H9 (cell line): ENCODE measurements at regions not wholly inside any gene's neighbourhood (a gene's known extent, or its start where the extent isn't known, plus 50 kb on each side); places are given as distances from the start of the nearest gene placed in this dataset.

Source experiments
- DNase-seq: peaks from one replicate; pipeline ENCODE4 v3.0.0-alpha.2; 2017
- H2AFZ ChIP-seq: one replicate; pipeline ENCODE4 v1.6.1; 2013; ENCODE audit warnings: mild to moderate bottlenecking, low read length, control low read depth, moderate library complexity
- H2AK5ac ChIP-seq: 2 replicates; pipeline ENCODE4 v1.6.1; 2013; ENCODE audit warnings: low read length, control low read depth, mixed read lengths; ENCODE audit not compliant: insufficient read length
- H2BK120ac ChIP-seq: one replicate; pipeline ENCODE4 v1.6.1; 2013; ENCODE audit warnings: low read depth, mild to moderate bottlenecking, low read length, control low read depth, inconsistent platforms; ENCODE audit not compliant: poor library complexity, severe bottlenecking
- H2BK12ac ChIP-seq: 2 replicates; pipeline ENCODE4 v1.6.1; 2013; ENCODE audit warnings: low read length, control low read depth, mixed read lengths, low read depth; ENCODE audit not compliant: insufficient read length
- H2BK15ac ChIP-seq: 2 replicates; pipeline ENCODE4 v1.6.1; 2013; ENCODE audit warnings: low read depth, low read length, control low read depth
- H2BK20ac ChIP-seq: one replicate; pipeline ENCODE4 v1.6.1; 2013; ENCODE audit warnings: low read depth, mild to moderate bottlenecking, low read length, control low read depth, inconsistent platforms; ENCODE audit not compliant: poor library complexity, severe bottlenecking
- H2BK5ac ChIP-seq: 2 replicates; pipeline ENCODE4 v1.6.1; 2013; ENCODE audit warnings: low read length, control low read depth, mixed read lengths; ENCODE audit not compliant: insufficient read length
- H3K14ac ChIP-seq: 2 replicates; pipeline ENCODE4 v1.6.1; 2013; ENCODE audit warnings: low read length, control low read depth; ENCODE audit not compliant: insufficient read depth
- H3K18ac ChIP-seq: 2 replicates; pipeline ENCODE4 v1.6.1; 2013; ENCODE audit warnings: low read depth, mild to moderate bottlenecking, mixed read lengths, low read length, control low read depth; ENCODE audit not compliant: insufficient read length
- H3K23ac ChIP-seq: 2 replicates; pipeline ENCODE4 v1.6.1; 2013; ENCODE audit warnings: low read length, control low read depth, mixed read lengths, low read depth; ENCODE audit not compliant: insufficient read length
- H3K23me2 ChIP-seq: 2 replicates; pipeline ENCODE4 v1.6.1; 2013; ENCODE audit warnings: low read depth, mild to moderate bottlenecking, mixed read lengths, low read length, control low read depth; ENCODE audit not compliant: insufficient read length, poor library complexity, severe bottlenecking
- H3K27ac ChIP-seq: 2 replicates; pipeline ENCODE4 v1.5.1; 2013; ENCODE audit warnings: low read length, control low read depth, mixed read lengths, low read depth; ENCODE audit not compliant: insufficient read length
- H3K27me3 ChIP-seq: 2 replicates; pipeline ENCODE4 v1.6.1; 2013; ENCODE audit warnings: low read length, control low read depth, inconsistent platforms; ENCODE audit not compliant: insufficient read depth
- H3K4ac ChIP-seq: 2 replicates; pipeline ENCODE4 v1.6.1; 2013; ENCODE audit warnings: low read depth, mild to moderate bottlenecking, control low read depth, inconsistent platforms, low read length, moderate library complexity
- H3K4me1 ChIP-seq: 2 replicates; pipeline ENCODE4 v1.6.1; 2013; ENCODE audit warnings: low read length, control low read depth, inconsistent platforms; ENCODE audit not compliant: insufficient read depth
- H3K4me2 ChIP-seq: 2 replicates; pipeline ENCODE4 v1.6.1; 2013; ENCODE audit warnings: low read length, control low read depth, mixed read lengths; ENCODE audit not compliant: insufficient read length, insufficient read depth
- H3K56ac ChIP-seq: 2 replicates; pipeline ENCODE4 v1.6.1; 2013; ENCODE audit warnings: low read depth, mild to moderate bottlenecking, mixed read lengths, low read length, control low read depth; ENCODE audit not compliant: insufficient read length
- H3K79me1 ChIP-seq: 2 replicates; pipeline ENCODE4 v1.6.1; 2013; ENCODE audit warnings: low read depth, mild to moderate bottlenecking, moderate library complexity, low read length, control low read depth, inconsistent platforms; ENCODE audit not compliant: insufficient read depth, poor library complexity, severe bottlenecking
- H3K79me2 ChIP-seq: 2 replicates; pipeline ENCODE4 v1.6.1; 2013; ENCODE audit warnings: low read length, control low read depth, inconsistent platforms; ENCODE audit not compliant: insufficient read depth
- H3K9ac ChIP-seq: 2 replicates; pipeline ENCODE4 v1.6.1; 2013; ENCODE audit warnings: low read length, control low read depth, mixed read lengths; ENCODE audit not compliant: insufficient read length; ENCODE audit errors: extremely low read depth
- H3K9me3 ChIP-seq: one replicate; pipeline ENCODE4 v1.6.1; 2013; ENCODE audit warnings: low read depth, low read length, inconsistent platforms; ENCODE audit not compliant: control insufficient read depth
- H3T11ph ChIP-seq: one replicate; pipeline ENCODE4 v1.6.1; 2013; ENCODE audit warnings: mild to moderate bottlenecking, low read length, control low read depth, inconsistent platforms
- H4K20me1 ChIP-seq: one replicate; pipeline ENCODE4 v1.6.1; 2013; ENCODE audit not compliant: control insufficient read depth, insufficient read length, insufficient read depth
- H4K5ac ChIP-seq: 2 replicates; pipeline ENCODE4 v1.6.1; 2013; ENCODE audit warnings: low read depth, mild to moderate bottlenecking, mixed read lengths, low read length, control low read depth; ENCODE audit not compliant: insufficient read length
- H4K8ac ChIP-seq: replicated peaks from 2 replicates; pipeline ENCODE4 v1.6.1; 2013; ENCODE audit warnings: low read length, control low read depth, mixed read lengths, low read depth; ENCODE audit not compliant: insufficient read length
- H4K91ac ChIP-seq: 2 replicates; pipeline ENCODE4 v1.6.1; 2013; ENCODE audit warnings: low read depth, mild to moderate bottlenecking, moderate library complexity, mixed read lengths, low read length, control low read depth; ENCODE audit not compliant: insufficient read length
- H3K27ac Mint-ChIP-seq, 3 experiments: 2 replicates in 2 of 3; 3 replicates in 1 of 3; pipeline ENCODE4 v1.8.0; 2020 to 2021; ENCODE audit warnings: mixed read lengths in 3 of 3, mild to moderate bottlenecking in 1 of 3, moderate library complexity in 1 of 3
- H3K27me3 Mint-ChIP-seq: 2 replicates; pipeline ENCODE4 v1.8.0; 2021; ENCODE audit warnings: low read depth, mild to moderate bottlenecking, moderate library complexity, mixed read lengths
- H3K36me3 Mint-ChIP-seq, 3 experiments: 2 replicates in 2 of 3; 3 replicates in 1 of 3; pipeline ENCODE4 v1.8.0; 2020 to 2021; ENCODE audit warnings: low read depth in 3 of 3, mixed read lengths in 3 of 3; ENCODE audit not compliant: insufficient read depth in 1 of 3
- H3K4me1 Mint-ChIP-seq, 2 experiments: 2 replicates each; pipeline ENCODE4 v1.8.0; 2020; ENCODE audit warnings: mixed read lengths in 2 of 2
- H3K4me3 Mint-ChIP-seq, 2 experiments: 2 replicates in 1 of 2; 3 replicates in 1 of 2; pipeline ENCODE4 v1.8.0; 2020 to 2021; ENCODE audit warnings: mild to moderate bottlenecking in 2 of 2, mixed read lengths in 2 of 2, moderate library complexity in 1 of 2
- H3K9me3 Mint-ChIP-seq, 2 experiments: 2 replicates in 1 of 2; 3 replicates in 1 of 2; pipeline ENCODE4 v1.8.0; 2020; ENCODE audit warnings: mild to moderate bottlenecking in 2 of 2, mixed read lengths in 2 of 2, moderate library complexity in 1 of 2
- CTCF ChIP-seq: fragments of 200-600 bp; sonication (generic); conservative IDR thresholded peaks from 3 replicates; pipeline ENCODE4 v1.8.0; 2021; ENCODE audit warnings: antibody characterized with exemption, mild to moderate bottlenecking
- WGBS: extraction: QIAGEN DNeasy Blood & Tissue Kit; methylation state at CpG from one replicate; pipeline ENCODE4 v1.1.7; 2013; ENCODE audit warnings: missing lambda C conversion rate, low lambda C conversion rate, mixed read lengths; ENCODE audit not compliant: insufficient read length; ENCODE audit errors: extremely low coverage; 5-methylcytosine and 5-hydroxymethylcytosine counted together

GRCh38 chr17:73783382-73783766, 139.1 kb upstream of the SDK2 start:
- no peak overlapping the region for H4K5ac ChIP-seq
- no peak overlapping the region for H4K91ac ChIP-seq
- H3K4me3 Mint-ChIP-seq, result no peak overlapping the region
- H4K8ac ChIP-seq, result no peak overlapping the region
- peaks cover 23% of the 10 kb centered on the region for H3K27me3 Mint-ChIP-seq
- H3T11ph ChIP-seq, result no peak overlapping the region
- no peak for DNase-seq
- H3K4me2 ChIP-seq, result no peak overlapping the region
- peaks cover 37 to 54% of the 10 kb centered on the region in 2 experiments for H3K4me1 Mint-ChIP-seq
- peaks cover 6% of the 10 kb centered on the region in 2 experiments for H3K9me3 Mint-ChIP-seq
- no peak overlapping the region for H3K23ac ChIP-seq
- H4K20me1 ChIP-seq, result no peaks in the 10 kb centered on the region
- H2AK5ac ChIP-seq, result no peak overlapping the region
- H2BK15ac ChIP-seq, result no peak overlapping the region
- no peak overlapping the region for H3K18ac ChIP-seq
- H3K27ac ChIP-seq, result no peak overlapping the region
- no peaks in the 10 kb centered on the region for H3K27me3 ChIP-seq
- H3K4ac ChIP-seq, result no peak overlapping the region
- TF ChIP-seq CTCF, result no peak
- no CpG with 5 or more reads among the region's 6 CpGs for WGBS
- H3K79me1 ChIP-seq, result no peaks in the 10 kb centered on the region
- H2BK20ac ChIP-seq, result no peak overlapping the region
- H2BK12ac ChIP-seq, result no peak overlapping the region
- H2BK120ac ChIP-seq, result no peak overlapping the region
- no peak overlapping the region for H3K27ac Mint-ChIP-seq
- H2BK5ac ChIP-seq, result no peak overlapping the region
- no peak overlapping the region for H3K14ac ChIP-seq
- no peaks in the 10 kb centered on the region for H3K79me2 ChIP-seq
- no peak overlapping the region for H2AFZ ChIP-seq
- H3K56ac ChIP-seq, result no peak overlapping the region
- H3K23me2 ChIP-seq, result no peaks in the 10 kb centered on the region
- H3K4me1 ChIP-seq, result peaks cover 7% of the 10 kb centered on the region; the same call in 1 of the 2 replicates
- no peak overlapping the region for H3K9ac ChIP-seq
- H3K36me3 Mint-ChIP-seq, result peaks cover 0 to 7% (median 0%) of the 10 kb centered on the region in 3 experiments; a peak in 1 of 7 replicates
- H3K9me3 ChIP-seq, result no peaks in the 10 kb centered on the region
